ENCODE measurements at regions not wholly inside any gene's neighbourhood (a gene's known extent, or its start where the extent isn't known, plus 50 kb on each side); places are given as distances from the start of the nearest gene placed in this dataset.

DNA sequence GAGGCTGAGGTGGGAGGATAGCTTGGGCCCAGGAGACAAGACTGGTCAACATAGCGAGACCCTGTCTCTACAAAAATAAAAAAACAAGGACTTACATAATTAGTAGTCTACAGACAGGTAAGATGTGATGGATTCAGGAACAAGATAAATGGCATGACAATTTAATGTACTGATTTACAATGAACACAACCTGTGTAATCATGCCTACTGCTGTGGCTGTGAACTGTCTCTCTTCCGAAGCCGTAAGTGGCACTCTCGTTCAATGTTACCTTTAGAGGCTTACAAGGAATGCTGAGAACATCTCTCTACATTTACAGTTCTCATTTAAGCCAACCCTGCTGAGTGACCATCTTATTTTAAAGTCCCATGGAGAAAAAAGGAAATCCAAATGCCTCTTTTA lies 134.8 kb upstream of the PRDM1 start:
- Histone ChIP-seq H3K4me1 (ENCODE audit: control insufficient read depth in 5 of 5, insufficient read depth in 5 of 5, low read length in 5 of 5) (no peaks in the 10 kb centered on the region), H3K27me3 (ENCODE audit: control insufficient read depth in 3 of 3, insufficient read depth in 3 of 3, low read length in 2 of 3) (peaks cover 0 to 8% (median 0%) of the 10 kb centered on the region in 3 donors), H3K9ac (ENCODE audit: insufficient read depth in 1 of 2, low read length in 2 of 2) (no peak overlapping the region), H3K4me3 (no peak overlapping the region), H3K36me3 (ENCODE audit: control insufficient read depth in 4 of 4, insufficient read depth in 4 of 4, low read length in 4 of 4) (no peaks in the 10 kb centered on the region), H3K9me3 (ENCODE audit: control insufficient read depth in 4 of 4, insufficient read depth in 3 of 4, low read length in 3 of 4) (no peaks in the 10 kb centered on the region), H3K27ac (ENCODE audit: low read depth in 1 of 2, low read length in 1 of 2) (no peak overlapping the region)
- TF ChIP-seq, protein P1, sequence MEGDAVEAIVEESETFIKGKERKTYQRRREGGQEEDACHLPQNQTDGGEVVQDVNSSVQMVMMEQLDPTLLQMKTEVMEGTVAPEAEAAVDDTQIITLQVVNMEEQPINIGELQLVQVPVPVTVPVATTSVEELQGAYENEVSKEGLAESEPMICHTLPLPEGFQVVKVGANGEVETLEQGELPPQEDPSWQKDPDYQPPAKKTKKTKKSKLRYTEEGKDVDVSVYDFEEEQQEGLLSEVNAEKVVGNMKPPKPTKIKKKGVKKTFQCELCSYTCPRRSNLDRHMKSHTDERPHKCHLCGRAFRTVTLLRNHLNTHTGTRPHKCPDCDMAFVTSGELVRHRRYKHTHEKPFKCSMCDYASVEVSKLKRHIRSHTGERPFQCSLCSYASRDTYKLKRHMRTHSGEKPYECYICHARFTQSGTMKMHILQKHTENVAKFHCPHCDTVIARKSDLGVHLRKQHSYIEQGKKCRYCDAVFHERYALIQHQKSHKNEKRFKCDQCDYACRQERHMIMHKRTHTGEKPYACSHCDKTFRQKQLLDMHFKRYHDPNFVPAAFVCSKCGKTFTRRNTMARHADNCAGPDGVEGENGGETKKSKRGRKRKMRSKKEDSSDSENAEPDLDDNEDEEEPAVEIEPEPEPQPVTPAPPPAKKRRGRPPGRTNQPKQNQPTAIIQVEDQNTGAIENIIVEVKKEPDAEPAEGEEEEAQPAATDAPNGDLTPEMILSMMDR (IDR thresholded peaks at IDR 0.05; ENCODE audit: control extremely low read depth, extremely low read depth), result no peak
- no peak for DNase-seq
- 83 to 96% methylated on average over 4 of the region's 4 CpGs for WGBS, 2 donors
- no peak for ATAC-seq (ENCODE audit: insufficient read depth, low FRiP score)

DNA sequence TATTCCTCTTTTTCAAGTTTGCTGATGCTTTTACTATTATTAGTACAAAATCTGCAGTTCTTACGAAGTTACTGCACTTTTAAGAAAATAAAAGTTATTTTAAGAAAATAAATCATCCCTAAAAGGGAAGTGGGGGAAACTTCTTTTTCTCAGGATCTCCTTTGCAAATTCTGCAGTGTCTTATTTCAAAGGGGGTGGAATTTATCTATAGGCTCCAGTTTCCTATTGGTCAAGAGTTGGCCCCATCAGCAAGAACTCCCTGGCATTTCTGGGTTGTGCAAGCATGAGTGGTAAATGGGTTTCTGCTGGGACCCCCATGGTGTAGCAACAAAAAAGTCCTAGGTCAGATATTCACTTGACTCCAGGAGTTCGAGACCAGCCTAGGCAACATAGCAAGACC lies 136.3 kb upstream of the PRDM1 start:
- Histone ChIP-seq H3K9me3 (ENCODE audit: control insufficient read depth in 4 of 4, insufficient read depth in 3 of 4, low read length in 3 of 4) (peaks cover 0 to 2% (median 0%) of the 10 kb centered on the region in 4 donors), H3K4me1 (ENCODE audit: control insufficient read depth in 5 of 5, insufficient read depth in 5 of 5, low read length in 5 of 5) (no peaks in the 10 kb centered on the region), H3K9ac (ENCODE audit: insufficient read depth in 1 of 2, low read length in 2 of 2) (no peak overlapping the region), H3K27me3 (ENCODE audit: control insufficient read depth in 3 of 3, insufficient read depth in 3 of 3, low read length in 2 of 3) (peaks cover 0 to 10% (median 3%) of the 10 kb centered on the region in 3 donors), H3K36me3 (ENCODE audit: control insufficient read depth in 4 of 4, insufficient read depth in 4 of 4, low read length in 4 of 4) (no peaks in the 10 kb centered on the region), H3K4me3 (no peak overlapping the region), H3K27ac (ENCODE audit: low read depth in 1 of 2, low read length in 1 of 2) (no peak overlapping the region)
- TF ChIP-seq, protein P1 (IDR thresholded peaks at IDR 0.05; ENCODE audit: control extremely low read depth, extremely low read depth), result no peak
- ATAC-seq (ENCODE audit: insufficient read depth, low FRiP score) (no peak), DNase-seq (no peak)
- 74 to 79% methylated on average over 2 of the region's 2 CpGs for WGBS, 2 donors

DNA sequence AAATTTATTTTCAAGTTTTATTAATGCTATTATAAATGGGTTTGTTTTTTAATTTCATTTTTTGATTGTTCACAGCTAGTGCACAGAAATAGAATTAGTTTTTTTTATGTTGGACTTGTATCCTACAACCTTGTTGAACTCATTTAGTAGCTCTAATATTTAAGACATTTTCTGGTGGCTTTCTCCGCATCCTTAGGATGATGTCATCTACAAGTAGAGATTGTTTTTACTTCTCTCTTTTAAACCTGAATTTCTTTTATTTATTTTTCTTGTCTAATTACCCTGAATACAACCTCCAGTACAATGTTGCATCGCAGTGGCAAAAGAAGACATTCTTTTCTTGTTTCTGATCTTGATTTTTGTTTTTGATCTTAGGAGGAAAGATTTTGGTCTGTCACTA lies 142.6 kb upstream of the PRDM1 start:
- no peaks in the 10 kb centered on the region for H3K4me1 ChIP-seq (ENCODE audit: control insufficient read depth in 5 of 5, insufficient read depth in 5 of 5, low read length in 5 of 5)
- ATAC-seq (ENCODE audit: insufficient read depth, low FRiP score) (no peak), DNase-seq (no peak)
- no peak overlapping the region for H3K27ac ChIP-seq (ENCODE audit: low read depth in 1 of 2, low read length in 1 of 2)
- H3K36me3 ChIP-seq (ENCODE audit: control insufficient read depth in 4 of 4, insufficient read depth in 4 of 4, low read length in 4 of 4), result no peaks in the 10 kb centered on the region
- TF ChIP-seq, protein P1 (IDR thresholded peaks at IDR 0.05; ENCODE audit: control extremely low read depth, extremely low read depth), result no peak
- H3K27me3 ChIP-seq (ENCODE audit: control insufficient read depth in 3 of 3, insufficient read depth in 3 of 3, low read length in 2 of 3), result peaks cover 0 to 4% (median 3%) of the 10 kb centered on the region in 3 donors
- WGBS, 2 donors, result 85 to 86% methylated on average over 2 of the region's 2 CpGs
- no peak overlapping the region for H3K4me3 ChIP-seq
- peaks cover 0 to 2% (median 0%) of the 10 kb centered on the region in 4 donors for H3K9me3 ChIP-seq (ENCODE audit: control insufficient read depth in 4 of 4, insufficient read depth in 3 of 4, low read length in 3 of 4)
- no peak overlapping the region for H3K9ac ChIP-seq (ENCODE audit: insufficient read depth in 1 of 2, low read length in 2 of 2)
